ENCODE measurements at regions not wholly inside any gene's neighbourhood (a gene's known extent, or its start where the extent isn't known, plus 50 kb on each side); places are given as distances from the start of the nearest gene placed in this dataset.

- TF ChIP-seq CTCF (IDR thresholded peaks at IDR 0.05; ENCODE audit: low read depth, low read length), result no peak
- DNase-seq (ENCODE audit: low read depth in 2 of 2), result no peak
- no peak overlapping the region for H3K4me3 ChIP-seq (replicated peaks in 1 of 2; ENCODE audit: low read depth in 2 of 2, low read length in 2 of 2)
Measured at GRCh38 chr5:112018846-112019245, 261.9 kb upstream of the NREP start.

DNA sequence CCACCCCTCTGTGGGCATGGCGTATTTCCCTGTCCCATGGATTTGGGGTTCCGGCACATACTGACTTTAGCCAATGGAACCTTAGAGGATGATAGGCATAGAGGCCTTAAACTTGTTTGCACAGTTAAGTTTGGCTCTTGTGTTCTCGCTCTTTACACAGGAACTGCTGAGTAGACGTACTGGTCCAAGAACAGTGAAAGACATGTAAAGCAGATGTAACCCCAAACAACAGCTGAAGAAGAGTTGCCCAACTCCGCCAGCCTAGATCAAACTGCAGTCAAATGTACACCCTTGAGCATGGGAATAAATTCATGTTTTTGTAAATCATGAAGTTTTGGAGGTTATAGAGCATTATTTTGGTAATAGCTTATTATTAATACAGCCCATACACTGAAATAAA is 260.0 kb upstream of the NREP start:
- no peak overlapping the region for H3K4me3 ChIP-seq (replicated peaks in 1 of 2; ENCODE audit: low read depth in 2 of 2, low read length in 2 of 2)

DNA sequence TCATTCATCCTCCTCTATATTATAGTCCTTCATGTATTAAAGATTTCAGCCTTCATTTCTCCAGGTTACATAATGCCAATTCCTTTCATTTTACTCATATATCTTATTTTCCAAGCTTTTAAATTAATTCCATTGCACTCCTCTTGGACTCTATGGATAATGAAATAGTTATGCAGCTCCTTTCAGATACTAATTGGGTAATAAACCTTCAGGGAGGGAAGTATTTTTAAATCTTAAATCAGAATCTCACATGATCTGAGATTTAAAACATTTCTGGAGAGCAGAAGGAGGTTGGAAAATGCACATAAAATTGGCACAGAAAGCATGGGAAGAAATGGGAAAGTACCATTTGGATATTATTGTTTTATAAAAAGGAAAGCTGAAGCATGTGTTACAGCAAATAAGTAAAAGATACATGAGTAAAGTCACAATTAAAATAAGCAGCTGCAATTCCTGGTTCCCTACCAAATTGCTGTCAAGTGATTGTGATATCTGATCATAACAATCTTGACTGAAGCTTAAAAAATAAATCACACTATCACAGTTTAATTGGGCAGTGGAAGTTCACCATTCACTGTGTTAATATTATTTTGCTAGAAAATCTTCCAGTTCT is 257.9 kb upstream of the NREP start:
- H3K4me3 ChIP-seq (replicated peaks in 1 of 2; ENCODE audit: low read depth in 2 of 2, low read length in 2 of 2), result no peak overlapping the region
- no peak for DNase-seq (ENCODE audit: low read depth in 2 of 2)
- TF ChIP-seq CTCF (IDR thresholded peaks at IDR 0.05; ENCODE audit: low read depth, low read length), result no peak

More for the DNA sequence above, 260.0 kb upstream of the NREP start:
- TF ChIP-seq CTCF (IDR thresholded peaks at IDR 0.05; ENCODE audit: low read depth, low read length), result no peak
- no peak for DNase-seq (ENCODE audit: low read depth in 2 of 2)

DNA sequence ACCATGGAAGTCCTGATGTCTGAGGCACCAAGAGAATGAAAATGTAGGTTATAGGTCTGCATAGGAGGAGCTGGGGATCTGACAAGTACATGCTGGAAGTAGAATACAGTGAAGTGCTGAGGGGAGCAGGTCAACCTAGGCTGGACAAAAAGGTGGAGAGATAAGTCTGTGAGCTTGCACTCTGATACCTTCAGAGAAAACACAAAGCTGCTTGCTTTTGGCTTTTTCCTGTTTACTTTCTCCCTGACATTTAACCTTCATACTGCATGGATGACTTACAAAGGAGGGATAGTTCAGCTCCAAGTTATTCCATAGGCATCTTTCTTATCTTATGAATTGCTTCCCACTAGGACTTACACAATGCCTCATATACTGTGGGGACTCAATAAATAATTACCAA is 256.7 kb upstream of the NREP start:
- H3K4me3 ChIP-seq (replicated peaks in 1 of 2; ENCODE audit: low read depth in 2 of 2, low read length in 2 of 2), result no peak overlapping the region
- TF ChIP-seq CTCF (IDR thresholded peaks at IDR 0.05; ENCODE audit: low read depth, low read length), result no peak
- DNase-seq (ENCODE audit: low read depth in 2 of 2), result no peak

- no peak for TF ChIP-seq CTCF (IDR thresholded peaks at IDR 0.05; ENCODE audit: low read depth, low read length)
- no peak overlapping the region for H3K4me3 ChIP-seq (replicated peaks in 1 of 2; ENCODE audit: low read depth in 2 of 2, low read length in 2 of 2)
- peak; percentile 44 to 72 for DNase-seq (ENCODE audit: low read depth in 2 of 2)
Measured at GRCh38 chr5:112012104-112012503, 255.1 kb upstream of the NREP start.

GRCh38 chr5:112010475-112010874 is 253.5 kb upstream of the NREP start:
- H3K4me3 ChIP-seq (replicated peaks in 1 of 2; ENCODE audit: low read depth in 2 of 2, low read length in 2 of 2), result no peak overlapping the region
- no peak for TF ChIP-seq CTCF (IDR thresholded peaks at IDR 0.05; ENCODE audit: low read depth, low read length)
- no peak for DNase-seq (ENCODE audit: low read depth in 2 of 2)

GRCh38 chr5:112006721-112007120 is 249.7 kb upstream of the NREP start:
- TF ChIP-seq CTCF (IDR thresholded peaks at IDR 0.05; ENCODE audit: low read depth, low read length), result no peak
- DNase-seq (ENCODE audit: low read depth in 2 of 2), result peak; percentile 78 to 83
- no peak overlapping the region for H3K4me3 ChIP-seq (replicated peaks in 1 of 2; ENCODE audit: low read depth in 2 of 2, low read length in 2 of 2)

Data from cardiac fibroblast (primary cell).